ENCODE measurements at regions not wholly inside any gene's neighbourhood (a gene's known extent, or its start where the extent isn't known, plus 50 kb on each side); places are given as distances from the start of the nearest gene placed in this dataset.

- TF ChIP-seq POLR2A (IDR thresholded peaks at IDR 0.05) (no peak), CTCF (IDR thresholded peaks at IDR 0.05 in 4 of 5, conservative IDR thresholded peaks at IDR 0.05 in 1 of 5) (no peak)
Observed at GRCh38 chr4:184959309-184959708, 59.0 kb upstream of the HELT start.

Measured in gastrocnemius medialis (tissue), 4 donors.